GM12801 (cell line): ENCODE measurements at regions not wholly inside any gene's neighbourhood (a gene's known extent, or its start where the extent isn't known, plus 50 kb on each side); places are given as distances from the start of the nearest gene placed in this dataset.

Source experiments
- CTCF ChIP-seq: IDR thresholded peaks from one replicate; pipeline ENCODE4 v1.5.1; 2011; ENCODE audit warnings: control low read depth; ENCODE audit not compliant: insufficient read length; ENCODE audit errors: extremely low read depth

GRCh38 chr14:66240105-66240504 is 246.1 kb upstream of the CCDC196 start:
- no peak for TF ChIP-seq CTCF

- TF ChIP-seq CTCF, result no peak
Observed at GRCh38 chr14:66242001-66242400, 244.2 kb upstream of the CCDC196 start.

GRCh38 chr14:66244834-66245233 is 241.3 kb upstream of the CCDC196 start:
- TF ChIP-seq CTCF, result no peak

- no peak for TF ChIP-seq CTCF
Observed at GRCh38 chr14:66247662-66248193, 238.4 kb upstream of the CCDC196 start.

GRCh38 chr14:66248256-66248655 is 237.9 kb upstream of the CCDC196 start:
- TF ChIP-seq CTCF, result no peak

GRCh38 chr14:66249544-66249943 is 236.6 kb upstream of the CCDC196 start:
- no peak for TF ChIP-seq CTCF

- TF ChIP-seq CTCF, result no peak
Observed at GRCh38 chr14:66254038-66254437, 232.1 kb upstream of the CCDC196 start.
